HEK293 (cell line): ENCODE measurements at regions not wholly inside any gene's neighbourhood (a gene's known extent, or its start where the extent isn't known, plus 50 kb on each side); places are given as distances from the start of the nearest gene placed in this dataset.

Source experiments
- CTCF ChIA-PET: fragments of 350-600 bp; formaldehyde crosslinking; extraction: SDS; loops from one replicate; lab custom pipeline; 2021; ENCODE audit warnings: antibody characterized with exemption; lab: Yijun Ruan, JAX
- POLR2A ChIA-PET: fragments of 300-600 bp; formaldehyde crosslinking; extraction: SDS; loops from one replicate; lab custom pipeline; 2020; ENCODE audit warnings: antibody characterized with exemption, inconsistent platforms; lab: Yijun Ruan, JAX
- H3K27ac ChIP-seq: fragments of 200-500 bp; sonication (Bioruptor generic); 2 replicates; pipeline ENCODE4 v1.5.1; 2014; ENCODE audit warnings: low read depth, low read length, control low read depth, inconsistent platforms; ENCODE audit errors: extremely low read depth
- H3K36me3 ChIP-seq, 2 experiments: fragments of 200-500 bp in 1 of 2; sonication (Bioruptor generic) in 1 of 2; 1 replicate in 1 of 2; 2 replicates in 1 of 2; pipeline ENCODE4 v1.5.1; 2014 to 2017; ENCODE audit warnings: inconsistent platforms in 2 of 2, low read length in 2 of 2; ENCODE audit not compliant: control insufficient read depth in 2 of 2, insufficient read depth in 1 of 2
- H3K4me1 ChIP-seq: fragments of 200-500 bp; sonication (Bioruptor generic); 2 replicates; pipeline ENCODE4 v1.5.1; 2014; ENCODE audit warnings: mild to moderate bottlenecking, low read length, inconsistent platforms; ENCODE audit not compliant: control insufficient read depth, insufficient read depth
- H3K4me3 ChIP-seq: 2 replicates; pipeline ENCODE4 v1.5.1; 2011; ENCODE audit warnings: low read depth, mild to moderate bottlenecking, control low read depth, low read length, moderate library complexity
- H3K9me3 ChIP-seq: fragments of 200-500 bp; sonication (Bioruptor generic); 2 replicates; pipeline ENCODE4 v1.5.1; 2014; ENCODE audit warnings: low read depth, low read length, inconsistent platforms; ENCODE audit not compliant: control insufficient read depth, insufficient read depth
- EGR2 ChIP-seq: fragments of 450-650 bp; formaldehyde crosslinking; IDR thresholded peaks from 2 replicates; pipeline ENCODE4 v1.5.1; 2016; ENCODE audit warnings: low read depth, missing biosample characterization, missing genetic modification characterization
- GLIS1 ChIP-seq: fragments of 450-650 bp; formaldehyde crosslinking; IDR thresholded peaks from 2 replicates; pipeline ENCODE4 v1.5.1; 2016; ENCODE audit warnings: missing biosample characterization, missing genetic modification characterization
- SETDB1 ChIP-seq: IDR thresholded peaks from one replicate; pipeline ENCODE4 v1.6.1; 2017; ENCODE audit warnings: mild to moderate bottlenecking, low read length, moderate library complexity, mixed read lengths; ENCODE audit not compliant: insufficient read length
- ZBTB8A ChIP-seq: fragments of 450-650 bp; formaldehyde crosslinking; IDR thresholded peaks from 2 replicates; pipeline ENCODE4 v1.5.1; 2016; ENCODE audit warnings: missing biosample characterization, missing genetic modification characterization
- ZFP69B ChIP-seq: fragments of 450-650 bp; formaldehyde crosslinking; IDR thresholded peaks from 2 replicates; pipeline ENCODE4 v1.5.1; 2016; ENCODE audit warnings: missing biosample characterization, missing genetic modification characterization
- ZNF132 ChIP-seq: fragments of 450-650 bp; formaldehyde crosslinking; IDR thresholded peaks from 2 replicates; pipeline ENCODE4 v1.5.1; 2017; ENCODE audit warnings: missing biosample characterization, missing genetic modification characterization, borderline replicate concordance
- ZNF394 ChIP-seq: fragments of 450-650 bp; formaldehyde crosslinking; IDR thresholded peaks from 2 replicates; pipeline ENCODE4 v1.5.1; 2016; ENCODE audit warnings: missing biosample characterization, missing genetic modification characterization, mild to moderate bottlenecking, moderate library complexity, borderline replicate concordance
- ZNF404 ChIP-seq: fragments of 450-650 bp; formaldehyde crosslinking; IDR thresholded peaks from 2 replicates; pipeline ENCODE4 v1.5.1; 2017; ENCODE audit warnings: missing biosample characterization, missing genetic modification characterization
- ZNF416 ChIP-seq: fragments of 450-650 bp; formaldehyde crosslinking; IDR thresholded peaks from 2 replicates; pipeline ENCODE4 v1.5.1; 2016; ENCODE audit warnings: missing biosample characterization, missing genetic modification characterization
- ZNF544 ChIP-seq: fragments of 450-650 bp; formaldehyde crosslinking; IDR thresholded peaks from 2 replicates; pipeline ENCODE4 v1.5.0; 2017; ENCODE audit warnings: missing biosample characterization, missing genetic modification characterization
- ZNF560 ChIP-seq: fragments of 450-650 bp; formaldehyde crosslinking; IDR thresholded peaks from 2 replicates; pipeline ENCODE4 v1.5.1; 2017; ENCODE audit warnings: missing biosample characterization, missing genetic modification characterization, borderline replicate concordance
- ZNF629 ChIP-seq: fragments of 450-650 bp; formaldehyde crosslinking; IDR thresholded peaks from 2 replicates; pipeline ENCODE4 v1.5.1; 2017; ENCODE audit warnings: missing biosample characterization, missing genetic modification characterization
- ZNF664 ChIP-seq: fragments of 450-650 bp; formaldehyde crosslinking; IDR thresholded peaks from 2 replicates; pipeline ENCODE4 v1.5.1; 2016; ENCODE audit warnings: missing biosample characterization, missing genetic modification characterization
- ZNF76 ChIP-seq: fragments of 450-650 bp; formaldehyde crosslinking; IDR thresholded peaks from 2 replicates; pipeline ENCODE4; 2016; ENCODE audit warnings: low read depth, missing biosample characterization, missing genetic modification characterization, borderline replicate concordance
- TF ChIP-seq, protein P1 (sequence below): fragments of 450-650 bp; formaldehyde crosslinking; IDR thresholded peaks from 2 replicates; pipeline ENCODE4 v1.5.1; 2016; ENCODE audit warnings: missing biosample characterization, missing genetic modification characterization
- TF ChIP-seq, protein P2 (sequence below): fragments of 450-650 bp; formaldehyde crosslinking; IDR thresholded peaks from 2 replicates; pipeline ENCODE4 v1.5.1; 2016; ENCODE audit warnings: missing biosample characterization, missing genetic modification characterization
- TF ChIP-seq, protein P3 (sequence below): fragments of 450-650 bp; IDR thresholded peaks from 2 replicates; pipeline ENCODE4 v1.5.1; 2018; ENCODE audit warnings: missing biosample characterization, missing genetic modification characterization
- TF ChIP-seq, protein P4 (sequence below): fragments of 450-650 bp; formaldehyde crosslinking; IDR thresholded peaks from 2 replicates; pipeline ENCODE4 v1.5.1; 2016; ENCODE audit warnings: missing biosample characterization, missing genetic modification characterization, borderline replicate concordance
- TF ChIP-seq, protein P5 (sequence below): fragments of 450-650 bp; formaldehyde crosslinking; IDR thresholded peaks from 2 replicates; pipeline ENCODE4 v1.5.0; 2017; ENCODE audit warnings: missing biosample characterization, missing genetic modification characterization, borderline replicate concordance
- TF ChIP-seq, protein P6 (sequence below): fragments of 450-650 bp; formaldehyde crosslinking; IDR thresholded peaks from 2 replicates; pipeline ENCODE4 v1.5.1; 2017; ENCODE audit warnings: missing biosample characterization, missing genetic modification characterization

DNA sequence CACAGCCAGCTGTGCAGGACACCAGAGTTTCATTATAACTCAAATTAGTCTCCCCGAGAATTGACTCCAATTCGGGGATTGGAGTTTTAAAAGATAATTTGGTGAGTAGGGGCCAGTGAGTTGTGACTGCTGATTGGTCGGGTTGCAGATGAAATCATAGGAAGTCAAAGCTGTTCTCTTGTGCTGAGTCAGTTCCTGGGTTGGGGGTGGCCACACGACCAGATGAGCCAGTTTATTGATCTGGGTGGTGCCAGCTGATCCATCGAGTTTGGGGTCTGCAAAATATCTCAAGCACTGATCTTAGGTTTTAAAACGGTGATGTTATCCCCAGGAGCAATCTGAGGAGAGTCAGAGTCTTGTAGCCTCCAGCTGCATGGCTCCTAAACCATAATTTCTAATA lies 82.7 kb upstream of the SLC66A3 start:
- no peaks in the 10 kb centered on the region for H3K9me3 ChIP-seq
- no peak overlapping the region for H3K27ac ChIP-seq
- H3K4me1 ChIP-seq: no peaks in the 10 kb centered on the region
- no peaks in the 10 kb centered on the region for H3K36me3 ChIP-seq
- TF ChIP-seq ZNF560 (tag by site-specific recombination) (no peak), ZNF664 (no peak), ZNF404 (tag by site-specific recombination) (no peak), ZNF394 (no peak), ZNF544 (tag by site-specific recombination) (no peak), ZNF629 (tag by site-specific recombination) (no peak), GLIS1 (tag by site-specific recombination) (no peak), SETDB1 (no peak), ZNF76 (tag by site-specific recombination) (no peak), ZNF416 (tag by site-specific recombination) (no peak), ZBTB8A (no peak), ZFP69B (tag by site-specific recombination) (no peak), EGR2 (no peak), ZNF132 (tag by site-specific recombination) (no peak)
- TF ChIP-seq, protein P1, sequence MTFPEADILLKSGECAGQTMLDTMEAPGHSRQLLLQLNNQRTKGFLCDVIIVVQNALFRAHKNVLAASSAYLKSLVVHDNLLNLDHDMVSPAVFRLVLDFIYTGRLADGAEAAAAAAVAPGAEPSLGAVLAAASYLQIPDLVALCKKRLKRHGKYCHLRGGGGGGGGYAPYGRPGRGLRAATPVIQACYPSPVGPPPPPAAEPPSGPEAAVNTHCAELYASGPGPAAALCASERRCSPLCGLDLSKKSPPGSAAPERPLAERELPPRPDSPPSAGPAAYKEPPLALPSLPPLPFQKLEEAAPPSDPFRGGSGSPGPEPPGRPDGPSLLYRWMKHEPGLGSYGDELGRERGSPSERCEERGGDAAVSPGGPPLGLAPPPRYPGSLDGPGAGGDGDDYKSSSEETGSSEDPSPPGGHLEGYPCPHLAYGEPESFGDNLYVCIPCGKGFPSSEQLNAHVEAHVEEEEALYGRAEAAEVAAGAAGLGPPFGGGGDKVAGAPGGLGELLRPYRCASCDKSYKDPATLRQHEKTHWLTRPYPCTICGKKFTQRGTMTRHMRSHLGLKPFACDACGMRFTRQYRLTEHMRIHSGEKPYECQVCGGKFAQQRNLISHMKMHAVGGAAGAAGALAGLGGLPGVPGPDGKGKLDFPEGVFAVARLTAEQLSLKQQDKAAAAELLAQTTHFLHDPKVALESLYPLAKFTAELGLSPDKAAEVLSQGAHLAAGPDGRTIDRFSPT (tag by site-specific recombination): no peak
- TF ChIP-seq, protein P2, sequence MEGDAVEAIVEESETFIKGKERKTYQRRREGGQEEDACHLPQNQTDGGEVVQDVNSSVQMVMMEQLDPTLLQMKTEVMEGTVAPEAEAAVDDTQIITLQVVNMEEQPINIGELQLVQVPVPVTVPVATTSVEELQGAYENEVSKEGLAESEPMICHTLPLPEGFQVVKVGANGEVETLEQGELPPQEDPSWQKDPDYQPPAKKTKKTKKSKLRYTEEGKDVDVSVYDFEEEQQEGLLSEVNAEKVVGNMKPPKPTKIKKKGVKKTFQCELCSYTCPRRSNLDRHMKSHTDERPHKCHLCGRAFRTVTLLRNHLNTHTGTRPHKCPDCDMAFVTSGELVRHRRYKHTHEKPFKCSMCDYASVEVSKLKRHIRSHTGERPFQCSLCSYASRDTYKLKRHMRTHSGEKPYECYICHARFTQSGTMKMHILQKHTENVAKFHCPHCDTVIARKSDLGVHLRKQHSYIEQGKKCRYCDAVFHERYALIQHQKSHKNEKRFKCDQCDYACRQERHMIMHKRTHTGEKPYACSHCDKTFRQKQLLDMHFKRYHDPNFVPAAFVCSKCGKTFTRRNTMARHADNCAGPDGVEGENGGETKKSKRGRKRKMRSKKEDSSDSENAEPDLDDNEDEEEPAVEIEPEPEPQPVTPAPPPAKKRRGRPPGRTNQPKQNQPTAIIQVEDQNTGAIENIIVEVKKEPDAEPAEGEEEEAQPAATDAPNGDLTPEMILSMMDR (tag by site-specific recombination): no peak
- TF ChIP-seq, protein P3, sequence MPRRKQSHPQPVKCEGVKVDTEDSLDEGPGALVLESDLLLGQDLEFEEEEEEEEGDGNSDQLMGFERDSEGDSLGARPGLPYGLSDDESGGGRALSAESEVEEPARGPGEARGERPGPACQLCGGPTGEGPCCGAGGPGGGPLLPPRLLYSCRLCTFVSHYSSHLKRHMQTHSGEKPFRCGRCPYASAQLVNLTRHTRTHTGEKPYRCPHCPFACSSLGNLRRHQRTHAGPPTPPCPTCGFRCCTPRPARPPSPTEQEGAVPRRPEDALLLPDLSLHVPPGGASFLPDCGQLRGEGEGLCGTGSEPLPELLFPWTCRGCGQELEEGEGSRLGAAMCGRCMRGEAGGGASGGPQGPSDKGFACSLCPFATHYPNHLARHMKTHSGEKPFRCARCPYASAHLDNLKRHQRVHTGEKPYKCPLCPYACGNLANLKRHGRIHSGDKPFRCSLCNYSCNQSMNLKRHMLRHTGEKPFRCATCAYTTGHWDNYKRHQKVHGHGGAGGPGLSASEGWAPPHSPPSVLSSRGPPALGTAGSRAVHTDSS (tag by site-specific recombination): no peak
- TF ChIP-seq, protein P4, sequence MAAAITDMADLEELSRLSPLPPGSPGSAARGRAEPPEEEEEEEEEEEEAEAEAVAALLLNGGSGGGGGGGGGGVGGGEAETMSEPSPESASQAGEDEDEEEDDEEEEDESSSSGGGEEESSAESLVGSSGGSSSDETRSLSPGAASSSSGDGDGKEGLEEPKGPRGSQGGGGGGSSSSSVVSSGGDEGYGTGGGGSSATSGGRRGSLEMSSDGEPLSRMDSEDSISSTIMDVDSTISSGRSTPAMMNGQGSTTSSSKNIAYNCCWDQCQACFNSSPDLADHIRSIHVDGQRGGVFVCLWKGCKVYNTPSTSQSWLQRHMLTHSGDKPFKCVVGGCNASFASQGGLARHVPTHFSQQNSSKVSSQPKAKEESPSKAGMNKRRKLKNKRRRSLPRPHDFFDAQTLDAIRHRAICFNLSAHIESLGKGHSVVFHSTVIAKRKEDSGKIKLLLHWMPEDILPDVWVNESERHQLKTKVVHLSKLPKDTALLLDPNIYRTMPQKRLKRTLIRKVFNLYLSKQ (tag by site-specific recombination): no peak
- TF ChIP-seq, protein P5, sequence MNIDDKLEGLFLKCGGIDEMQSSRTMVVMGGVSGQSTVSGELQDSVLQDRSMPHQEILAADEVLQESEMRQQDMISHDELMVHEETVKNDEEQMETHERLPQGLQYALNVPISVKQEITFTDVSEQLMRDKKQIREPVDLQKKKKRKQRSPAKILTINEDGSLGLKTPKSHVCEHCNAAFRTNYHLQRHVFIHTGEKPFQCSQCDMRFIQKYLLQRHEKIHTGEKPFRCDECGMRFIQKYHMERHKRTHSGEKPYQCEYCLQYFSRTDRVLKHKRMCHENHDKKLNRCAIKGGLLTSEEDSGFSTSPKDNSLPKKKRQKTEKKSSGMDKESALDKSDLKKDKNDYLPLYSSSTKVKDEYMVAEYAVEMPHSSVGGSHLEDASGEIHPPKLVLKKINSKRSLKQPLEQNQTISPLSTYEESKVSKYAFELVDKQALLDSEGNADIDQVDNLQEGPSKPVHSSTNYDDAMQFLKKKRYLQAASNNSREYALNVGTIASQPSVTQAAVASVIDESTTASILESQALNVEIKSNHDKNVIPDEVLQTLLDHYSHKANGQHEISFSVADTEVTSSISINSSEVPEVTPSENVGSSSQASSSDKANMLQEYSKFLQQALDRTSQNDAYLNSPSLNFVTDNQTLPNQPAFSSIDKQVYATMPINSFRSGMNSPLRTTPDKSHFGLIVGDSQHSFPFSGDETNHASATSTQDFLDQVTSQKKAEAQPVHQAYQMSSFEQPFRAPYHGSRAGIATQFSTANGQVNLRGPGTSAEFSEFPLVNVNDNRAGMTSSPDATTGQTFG (tag by site-specific recombination): no peak
- TF ChIP-seq, protein P6, sequence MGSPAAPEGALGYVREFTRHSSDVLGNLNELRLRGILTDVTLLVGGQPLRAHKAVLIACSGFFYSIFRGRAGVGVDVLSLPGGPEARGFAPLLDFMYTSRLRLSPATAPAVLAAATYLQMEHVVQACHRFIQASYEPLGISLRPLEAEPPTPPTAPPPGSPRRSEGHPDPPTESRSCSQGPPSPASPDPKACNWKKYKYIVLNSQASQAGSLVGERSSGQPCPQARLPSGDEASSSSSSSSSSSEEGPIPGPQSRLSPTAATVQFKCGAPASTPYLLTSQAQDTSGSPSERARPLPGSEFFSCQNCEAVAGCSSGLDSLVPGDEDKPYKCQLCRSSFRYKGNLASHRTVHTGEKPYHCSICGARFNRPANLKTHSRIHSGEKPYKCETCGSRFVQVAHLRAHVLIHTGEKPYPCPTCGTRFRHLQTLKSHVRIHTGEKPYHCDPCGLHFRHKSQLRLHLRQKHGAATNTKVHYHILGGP (tag by site-specific recombination): no peak
- CTCF ChIA-PET: interaction anchor here (0.6 to 4.6 kb wide), 12 partner anchors 12 to 240 kb away, joined by 3 to 39 read pairs (median 4); no protein-coding TSS in a partner anchor
- no peak overlapping the region for H3K4me3 ChIP-seq
- POLR2A ChIA-PET: no interaction called here
